SKM-1 treated with dmso at 0.1 percent for 144 hours (cell line): ENCODE measurements at regions not wholly inside any gene's neighbourhood (a gene's known extent, or its start where the extent isn't known, plus 50 kb on each side); places are given as distances from the start of the nearest gene placed in this dataset.
A peak's percentile ranks its signal among the peaks of the same experiment; 100 is the strongest.
"Not testable (repeated sequence)": the region's sequence is repeated elsewhere in the genome, so short reads cannot be mapped to it uniquely, and the experiment has no call there.

ENCODE experiments used
- DNase-seq: peaks from one replicate; lab custom pipeline; 2025; ENCODE audit not compliant: unreplicated experiment; lab: John Stamatoyannopoulos, UW

DNA sequence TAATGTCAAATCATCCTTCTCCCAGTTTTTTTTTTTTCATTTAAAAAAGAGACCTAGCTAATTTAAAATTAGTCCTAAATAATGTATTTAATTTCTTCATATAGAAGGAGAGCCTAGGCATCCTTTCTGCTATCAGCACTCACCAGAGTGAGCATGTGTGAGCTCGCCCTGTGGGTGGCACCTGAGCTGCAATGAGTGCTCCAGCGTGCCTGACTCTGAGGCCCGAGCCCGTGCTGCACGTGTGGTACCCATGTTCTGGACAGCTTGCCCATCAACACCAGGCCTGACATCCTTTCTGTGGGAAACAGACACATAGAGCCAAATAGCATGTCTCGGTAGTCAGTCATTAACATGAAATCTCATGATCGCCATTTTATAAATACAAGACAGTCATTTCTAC is 381.4 kb downstream of the DTWD2 start:
- no peak for DNase-seq

DNA sequence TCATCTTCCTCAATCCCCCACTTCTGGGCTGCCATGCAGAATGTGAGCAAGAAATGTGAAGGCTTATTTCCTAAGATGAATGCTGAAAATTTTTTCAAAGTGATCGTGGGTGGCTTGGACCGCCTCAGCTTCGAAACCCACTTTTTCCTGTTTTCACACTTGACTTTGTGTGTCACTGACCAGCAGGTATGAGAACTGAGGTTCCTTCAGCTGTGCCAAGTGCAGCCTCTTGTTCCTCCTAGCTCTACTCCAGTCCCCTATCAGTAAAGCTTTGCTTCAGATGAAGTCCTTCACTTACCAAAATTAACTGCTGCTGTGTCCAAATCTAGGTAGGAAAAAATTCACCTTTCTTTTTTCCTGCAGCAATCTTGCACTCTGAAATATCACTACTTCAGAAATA is 382.6 kb downstream of the DTWD2 start:
- DNase-seq = no peak

DNA sequence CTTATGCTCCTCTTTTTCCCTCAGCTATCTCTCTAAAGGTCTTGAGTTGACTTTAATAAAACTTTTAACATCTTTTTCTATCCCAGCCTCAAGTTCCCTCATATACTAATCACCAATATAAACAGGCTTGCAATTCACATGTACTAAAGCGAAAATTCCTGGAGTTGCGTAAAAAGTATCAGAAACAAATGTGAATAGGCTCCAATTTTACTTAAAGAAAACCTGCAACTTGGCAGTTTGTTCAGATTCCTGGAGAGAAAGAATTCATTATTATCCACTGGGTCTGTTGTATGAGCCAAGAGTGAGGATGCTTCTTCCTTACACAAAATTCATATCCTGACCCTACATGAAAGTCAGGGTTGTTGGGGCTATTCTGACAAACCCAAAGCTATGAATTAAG is 384.2 kb downstream of the DTWD2 start:
- no peak for DNase-seq

DNA sequence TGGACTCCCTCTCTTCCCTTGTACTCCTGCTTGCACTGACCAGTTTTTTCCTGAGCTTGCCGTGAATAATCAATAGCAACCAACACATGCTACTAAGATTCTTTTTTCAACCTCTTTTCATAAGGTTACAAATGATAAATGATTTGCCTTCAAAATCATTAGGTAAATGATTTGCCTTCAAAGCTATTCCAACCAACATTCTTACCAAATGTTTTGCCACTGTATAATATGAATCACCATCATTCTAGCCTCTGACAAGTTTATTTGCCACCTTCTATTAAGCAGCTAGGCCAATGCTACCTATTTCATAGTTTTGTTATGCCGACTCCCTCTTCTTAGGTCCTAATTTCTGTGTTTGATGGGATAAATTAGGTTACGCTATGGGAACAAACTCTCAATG is 385.1 kb downstream of the DTWD2 start:
- no peak for DNase-seq

DNA sequence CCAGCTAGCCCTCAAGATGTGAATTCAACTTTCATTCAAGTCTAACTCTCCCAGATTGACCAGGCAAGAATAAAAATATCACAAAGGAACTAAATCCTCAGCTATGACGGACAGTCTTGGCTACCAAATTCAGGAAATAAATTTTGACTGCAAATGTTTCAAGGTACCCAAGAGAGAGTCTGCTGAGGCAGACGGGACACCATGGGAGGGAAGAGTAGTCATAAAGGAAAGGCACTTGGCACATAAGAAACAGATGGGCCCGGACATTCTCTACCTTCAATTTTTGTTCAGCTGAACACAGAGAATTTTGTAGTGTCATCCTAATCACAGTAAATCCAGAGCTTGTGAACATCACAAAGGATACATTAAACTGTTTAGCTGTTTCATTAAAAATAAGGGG is 390.0 kb downstream of the DTWD2 start:
- DNase-seq = no peak

DNA sequence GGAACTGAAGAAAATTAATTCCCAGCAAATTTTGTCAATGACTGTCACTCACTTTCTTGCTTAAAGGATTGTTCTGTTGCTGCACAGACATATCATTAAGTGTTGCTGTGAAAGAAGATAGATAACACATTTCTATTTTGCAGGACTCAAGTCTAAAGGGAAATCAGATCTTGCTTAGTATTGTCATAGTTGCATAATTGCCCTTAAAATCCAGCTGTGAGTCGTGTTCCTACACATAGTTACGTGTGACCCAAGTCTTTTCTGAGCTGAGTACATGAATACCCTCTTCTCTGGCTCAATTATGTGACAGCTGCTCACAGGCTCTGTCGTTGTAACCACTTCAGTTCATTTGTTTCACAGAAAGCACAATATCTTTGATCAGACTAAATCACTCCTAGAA is 390.8 kb downstream of the DTWD2 start:
- no peak for DNase-seq

DNA sequence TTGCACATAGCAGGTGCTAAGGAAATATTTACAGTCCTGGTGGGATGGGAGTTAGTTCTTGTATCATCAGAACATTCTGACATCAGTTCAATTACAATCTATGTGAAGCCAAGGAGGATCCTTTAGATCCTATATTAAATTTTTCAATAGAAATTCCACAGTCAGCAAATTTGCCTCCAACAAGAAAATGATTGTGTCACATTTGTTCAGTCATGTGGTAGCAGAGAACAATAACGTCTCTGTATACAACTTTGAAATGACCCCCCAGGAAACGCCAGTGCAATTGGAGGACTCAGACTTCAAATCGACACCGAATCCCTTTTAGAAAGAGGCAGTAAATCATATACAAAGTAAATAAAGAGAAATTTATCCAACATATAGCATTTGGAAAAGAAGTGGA is 392.1 kb downstream of the DTWD2 start:
- DNase-seq = no peak

DNA sequence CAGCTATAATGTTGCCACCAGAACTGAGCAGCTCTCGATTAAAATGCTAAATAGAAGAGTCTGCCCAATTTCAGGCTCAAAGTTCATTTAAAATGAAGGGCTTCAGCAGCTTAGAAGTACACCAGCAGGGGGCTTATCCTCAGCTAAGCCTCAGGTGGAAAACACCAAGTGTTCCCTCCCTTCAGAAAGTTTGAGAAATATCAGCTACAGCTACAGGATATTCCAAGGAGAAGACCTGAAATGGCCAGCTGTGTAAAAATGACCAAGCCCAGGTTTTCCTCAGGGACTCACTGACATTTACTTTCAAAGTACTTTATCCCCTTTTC is 395.4 kb downstream of the DTWD2 start:
- DNase-seq = no peak

DNA sequence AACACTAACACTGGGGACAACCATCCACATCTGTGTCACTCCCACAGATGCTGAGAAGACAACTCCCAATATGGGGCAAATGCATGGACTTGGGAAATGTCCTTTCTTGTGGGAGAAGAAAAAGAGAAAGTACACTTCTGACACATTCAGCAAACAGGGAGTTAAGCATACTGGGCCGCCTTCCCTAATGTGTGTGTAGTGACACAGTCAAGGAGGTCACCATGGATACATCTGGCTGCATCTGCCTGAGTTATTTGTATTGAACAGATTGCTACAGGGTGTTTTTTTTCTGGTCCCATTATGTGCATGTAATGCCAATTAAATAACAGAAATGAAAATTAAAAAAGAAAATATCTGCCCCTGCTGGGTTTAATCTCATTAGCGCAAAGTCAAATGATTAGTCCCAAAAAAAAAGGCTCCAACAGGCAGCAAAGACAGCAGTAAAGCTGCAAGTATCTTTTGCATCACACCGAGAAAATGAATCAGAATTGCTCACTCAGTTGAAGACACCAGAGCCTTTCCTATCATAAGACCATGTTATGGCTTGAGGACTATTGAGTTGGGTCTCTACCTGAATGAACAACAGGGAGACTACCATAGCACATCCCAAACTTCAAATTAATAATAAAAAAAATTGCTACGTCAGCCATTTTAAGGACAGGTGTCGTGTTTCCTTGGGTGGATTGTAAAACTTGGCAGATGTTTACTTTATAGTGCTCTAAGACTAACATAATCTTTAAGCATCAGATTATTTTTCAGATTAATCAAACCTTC is 395.9 kb downstream of the DTWD2 start:
- no peak for DNase-seq

DNA sequence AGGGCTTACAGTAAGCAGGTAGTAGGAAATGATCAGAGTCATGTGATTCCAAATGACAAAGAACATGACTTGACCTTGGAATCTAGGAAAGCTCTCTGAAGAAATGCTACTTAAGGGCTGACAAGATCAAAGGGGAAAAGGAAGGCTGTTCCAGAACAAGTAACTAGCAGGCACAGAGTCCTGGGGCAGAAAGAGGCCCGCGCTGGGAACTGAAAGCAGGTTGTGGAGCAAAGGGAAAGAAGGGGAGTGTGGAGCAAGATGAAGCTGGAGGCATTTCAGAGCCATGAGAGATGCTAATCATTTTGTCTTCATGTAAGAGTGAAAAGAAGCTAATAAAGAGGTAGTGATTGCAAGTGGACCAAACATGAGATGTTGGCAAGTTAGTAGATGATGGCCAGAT is 397.5 kb downstream of the DTWD2 start:
- no peak for DNase-seq

DNA sequence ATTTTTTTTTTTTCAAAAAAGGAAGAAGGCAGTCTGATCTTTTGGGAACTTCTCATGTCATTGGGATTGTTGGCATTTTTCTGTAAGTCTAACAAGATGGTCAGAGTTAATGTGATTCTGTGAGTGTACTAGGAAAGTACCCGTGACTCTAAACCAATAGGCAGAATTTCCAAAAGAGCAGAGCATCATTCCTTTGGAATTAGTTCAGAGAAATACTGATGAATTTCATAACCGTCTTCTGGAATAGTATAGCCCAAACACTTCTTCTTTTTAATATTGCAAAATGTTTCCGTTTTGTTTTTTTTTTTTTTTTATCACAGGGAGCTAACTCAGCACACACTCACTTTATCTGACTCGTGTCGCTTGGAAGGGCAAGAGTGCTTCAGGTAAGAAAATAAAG is 407.4 kb downstream of the DTWD2 start:
- DNase-seq = peak; percentile 28

DNA sequence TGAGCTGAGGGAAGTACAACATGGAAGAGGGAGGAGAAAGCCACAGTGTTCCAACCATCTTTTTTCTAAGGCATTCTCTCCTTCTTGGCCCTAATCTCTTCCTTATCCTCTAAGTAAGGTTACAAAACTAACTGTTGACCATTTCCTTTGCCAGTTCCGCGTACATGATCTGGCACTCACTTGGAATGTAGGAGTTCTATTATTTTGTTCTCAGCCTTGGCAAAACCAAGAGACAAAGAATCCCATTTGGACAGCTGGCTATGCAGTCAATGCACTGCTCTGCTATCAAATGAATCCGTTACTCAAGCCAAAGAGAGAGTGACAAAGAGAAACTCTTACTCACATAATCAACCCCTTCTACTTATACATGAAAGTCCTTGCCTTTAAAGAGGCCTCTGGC is 410.3 kb downstream of the DTWD2 start:
- no peak for DNase-seq

DNA sequence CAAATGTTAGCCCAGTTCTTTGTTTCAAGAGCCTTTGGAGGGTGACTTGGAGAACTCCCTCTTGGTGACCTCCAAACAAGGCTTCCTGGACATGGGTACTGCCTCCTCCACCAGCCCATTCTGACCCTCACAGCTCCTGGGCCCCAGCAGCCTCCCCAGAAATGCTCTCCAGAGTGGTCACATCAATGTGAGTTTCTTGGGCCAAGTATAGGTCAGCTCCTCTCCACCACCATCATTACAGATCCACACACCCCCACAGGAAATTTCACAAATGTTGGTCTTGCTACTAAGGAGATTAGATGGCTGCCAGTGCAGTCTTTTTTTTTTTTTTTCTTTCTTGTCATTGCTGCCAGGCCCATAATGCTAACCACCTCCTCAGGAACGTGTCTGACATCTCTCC is 410.7 kb downstream of the DTWD2 start:
- no peak for DNase-seq

DNA sequence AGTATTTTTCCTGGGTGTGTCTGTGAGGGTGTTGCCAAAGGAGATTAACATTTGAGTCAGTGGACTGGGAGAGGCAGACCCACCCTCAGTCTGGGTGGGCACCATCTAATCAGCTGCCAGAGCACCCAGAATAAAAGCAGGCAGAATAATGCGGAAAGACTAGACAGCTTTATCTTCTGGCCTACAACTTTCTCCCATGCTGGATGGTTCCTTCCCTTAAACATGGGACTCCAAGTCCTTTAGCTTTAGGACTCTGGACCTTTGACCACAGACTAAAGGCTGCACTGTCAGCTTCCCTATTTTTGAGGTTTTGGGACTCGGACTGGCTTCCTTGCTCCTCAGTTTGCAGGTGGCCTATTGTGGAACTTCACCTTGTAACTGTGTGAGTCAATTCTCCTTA is 418.1 kb downstream of the DTWD2 start:
- DNase-seq = not testable (repeated sequence)

DNA sequence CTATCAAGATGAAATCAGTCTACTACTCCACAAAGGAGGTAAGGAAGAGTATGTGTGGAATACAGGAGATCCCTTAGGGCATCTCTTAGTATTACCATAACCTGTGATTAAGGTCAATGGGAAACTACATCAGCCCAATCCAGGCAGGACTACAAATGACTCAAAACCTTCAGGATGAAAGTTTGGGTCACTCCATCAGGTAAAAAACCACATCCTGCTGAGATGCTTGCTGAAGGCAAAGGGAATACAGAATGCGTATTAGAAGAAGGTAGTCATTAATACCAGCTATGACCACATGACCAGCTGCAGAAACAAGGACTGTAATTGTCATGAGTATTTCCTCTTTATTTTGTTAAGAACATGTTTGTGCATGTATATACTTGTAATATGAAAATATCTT is 418.8 kb downstream of the DTWD2 start:
- DNase-seq = not testable (repeated sequence)

DNA sequence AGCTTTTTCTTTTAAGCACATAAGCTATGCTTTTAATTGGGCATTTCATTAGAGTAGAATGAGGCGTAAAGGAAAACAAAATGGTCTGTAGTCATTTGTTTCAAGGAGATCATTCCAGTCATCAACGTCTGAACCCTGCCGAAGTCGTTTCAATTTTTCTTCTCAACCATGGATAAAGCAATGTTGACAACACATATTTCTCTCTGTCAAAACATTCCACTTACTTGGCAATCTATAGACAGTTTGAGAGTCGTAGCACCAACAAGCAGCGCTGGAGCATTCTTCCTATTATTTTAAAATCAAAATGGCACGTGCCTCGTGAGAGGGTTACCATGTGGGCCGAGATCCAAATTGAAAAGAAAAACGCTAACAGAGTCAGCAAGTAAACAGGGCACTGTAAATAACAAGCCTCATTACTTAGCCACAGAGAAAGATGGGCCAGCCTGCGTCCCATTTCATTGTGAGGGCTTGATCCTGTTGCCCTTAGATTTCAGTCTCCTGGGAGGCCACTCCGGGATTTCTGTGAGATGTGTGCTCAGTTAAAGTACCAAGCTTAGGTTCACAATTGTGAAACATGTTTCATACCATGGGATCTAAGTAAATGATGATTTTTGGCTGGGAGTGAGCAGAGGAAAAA is 422.9 kb downstream of the DTWD2 start:
- no peak for DNase-seq

DNA sequence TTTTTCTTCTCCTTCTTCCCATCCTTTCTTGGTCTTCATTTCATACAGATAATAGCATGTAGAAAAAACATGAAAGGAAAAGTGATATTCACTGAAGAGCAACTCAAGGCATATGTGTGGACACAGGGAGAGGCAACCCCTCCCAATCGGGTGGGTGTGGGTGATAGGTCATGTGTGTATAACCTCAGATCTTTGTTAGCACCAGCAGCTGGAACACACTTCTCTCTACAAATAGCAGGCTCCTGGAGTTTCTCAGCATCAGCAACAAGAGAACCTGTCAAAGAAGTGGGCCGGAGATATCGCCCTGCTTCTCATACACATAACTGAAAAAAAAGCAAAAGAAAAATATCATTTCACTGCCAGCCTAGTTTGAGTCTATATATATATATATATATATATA is 426.4 kb downstream of the DTWD2 start:
- no peak for DNase-seq

DNA sequence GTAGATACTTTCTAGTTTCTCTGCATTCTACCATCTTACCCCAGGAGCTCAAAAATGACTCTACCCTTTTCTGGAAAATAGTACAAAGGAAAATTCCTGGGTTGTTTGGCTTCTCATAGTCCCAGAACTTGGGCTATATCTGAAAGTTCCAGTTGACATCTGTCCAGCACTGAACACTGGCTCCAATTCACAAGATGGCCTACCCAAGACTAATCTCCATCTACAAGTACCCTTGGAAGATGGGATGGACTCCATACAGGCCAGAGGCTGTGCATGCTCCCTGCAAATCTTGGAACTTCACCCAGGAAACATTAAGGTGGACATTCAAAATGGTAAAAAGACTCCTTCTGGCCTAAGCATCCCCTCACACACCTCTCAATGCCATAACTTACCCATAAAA is 427.1 kb downstream of the DTWD2 start:
- DNase-seq = no peak

DNA sequence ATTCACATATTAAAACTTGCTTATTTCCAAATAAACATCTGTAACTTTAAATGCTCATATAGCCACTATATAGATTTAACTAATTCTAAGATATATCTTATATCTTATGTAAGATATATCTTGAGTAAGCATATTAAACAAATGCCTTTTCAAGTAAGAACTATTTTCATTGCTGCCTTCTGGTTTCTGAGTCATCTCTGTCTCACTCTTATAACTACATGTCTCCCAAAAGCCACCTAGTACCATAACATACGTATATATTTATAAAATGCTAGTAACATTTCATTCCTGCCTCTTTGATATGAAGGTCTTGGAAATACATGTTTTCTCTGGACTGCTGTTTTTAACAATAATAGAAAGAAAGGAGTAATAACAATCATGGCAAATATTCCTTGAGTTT is 429.5 kb downstream of the DTWD2 start:
- DNase-seq = no peak

DNA sequence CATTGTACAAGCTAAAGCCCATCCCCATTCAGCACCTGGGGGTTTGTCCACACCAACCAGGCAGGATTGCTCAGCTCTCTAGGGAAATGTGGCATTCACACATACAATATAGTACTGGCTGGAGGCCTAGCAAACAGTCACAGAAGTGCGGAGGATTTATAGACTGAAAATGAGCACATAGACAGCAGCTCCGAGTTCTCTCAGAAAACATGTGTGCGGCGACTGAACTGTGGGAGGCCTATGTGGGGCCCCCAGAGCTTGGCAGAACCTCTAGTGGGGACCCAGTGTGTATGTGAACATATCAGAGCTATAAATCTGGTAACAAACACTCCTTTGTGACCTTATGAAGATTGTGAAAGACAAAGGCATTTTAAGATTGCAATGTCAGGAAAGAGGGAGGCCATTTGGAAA is 431.1 kb downstream of the DTWD2 start:
- DNase-seq = no peak

DNA sequence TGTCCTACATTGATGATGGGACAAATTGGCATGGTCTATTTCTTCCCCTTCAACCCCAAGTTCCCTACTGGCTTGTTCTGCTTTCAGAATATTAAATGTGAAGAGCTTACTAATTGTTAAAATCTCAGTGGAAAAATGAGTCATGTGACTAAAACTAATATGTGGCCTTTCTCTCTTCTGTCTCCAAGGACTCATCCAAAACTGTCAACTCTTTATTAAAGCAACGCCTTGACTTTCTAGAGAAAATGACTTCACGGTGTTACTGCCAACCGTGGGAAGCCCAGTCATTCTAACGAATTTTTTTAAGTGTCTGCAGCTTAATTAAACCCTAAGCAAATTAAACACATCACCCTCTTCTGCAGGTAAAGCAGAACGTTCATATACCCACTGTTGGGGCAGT is 431.6 kb downstream of the DTWD2 start:
- no peak for DNase-seq

DNA sequence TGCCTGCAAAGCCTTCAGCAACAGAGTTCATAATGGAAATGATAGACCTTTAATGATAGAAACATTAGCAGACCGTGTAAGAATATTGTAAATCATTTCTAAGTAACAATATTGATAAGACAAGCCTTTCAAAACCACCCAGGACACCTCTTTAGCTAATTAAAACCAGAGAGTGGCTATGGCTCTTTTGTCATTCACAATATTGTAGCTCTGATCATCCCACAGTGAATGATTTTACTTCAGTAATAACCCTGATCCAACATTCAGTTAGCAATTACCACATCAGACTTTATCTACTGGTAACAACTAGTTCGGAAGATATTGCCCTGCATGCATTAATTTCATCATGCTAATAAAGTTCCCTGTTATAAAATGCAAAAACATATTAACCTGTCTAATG is 432.6 kb downstream of the DTWD2 start:
- no peak for DNase-seq

DNA sequence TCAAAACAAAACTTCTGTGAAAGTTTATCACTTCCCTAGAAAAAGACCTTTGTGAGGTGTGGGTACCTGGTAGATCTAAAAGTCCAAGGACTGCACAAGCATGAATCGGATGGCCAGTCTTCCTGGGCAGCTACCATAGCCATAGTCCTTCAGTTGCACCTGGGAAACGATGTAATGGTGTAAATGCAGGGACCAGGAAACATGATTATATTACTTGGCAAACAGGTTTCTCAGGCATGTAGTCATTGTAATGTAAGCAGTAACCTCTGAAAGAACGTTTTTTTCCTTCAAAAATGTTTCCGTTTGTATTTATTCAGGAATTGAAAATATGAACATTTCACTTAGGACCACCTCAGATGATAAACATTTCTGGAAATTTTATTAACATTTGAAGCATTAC is 433.4 kb downstream of the DTWD2 start:
- DNase-seq = no peak
